ENCODE measurements at regions not wholly inside any gene's neighbourhood (a gene's known extent, or its start where the extent isn't known, plus 50 kb on each side); places are given as distances from the start of the nearest gene placed in this dataset.
"Not testable (repeated sequence)": the region's sequence is repeated elsewhere in the genome, so short reads cannot be mapped to it uniquely, and the experiment has no call there.

DNA sequence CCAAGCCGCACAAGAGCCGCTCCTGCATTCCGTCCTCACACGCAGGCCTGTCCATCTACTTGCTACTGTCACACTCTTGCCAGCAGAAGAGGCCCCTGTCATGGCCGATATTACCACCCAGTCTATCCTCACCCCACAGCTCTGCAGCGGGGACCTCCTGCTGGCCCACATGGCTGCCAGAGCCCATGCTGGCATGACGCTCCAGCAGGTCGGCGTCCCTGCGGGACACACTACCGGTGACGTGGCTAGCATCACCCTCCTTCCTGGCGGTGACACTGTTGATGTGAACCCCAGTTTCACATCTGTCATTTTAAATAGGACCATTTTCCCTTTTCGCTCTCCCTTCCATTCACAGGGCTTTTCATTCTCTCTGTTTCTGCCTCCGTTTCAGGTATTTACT, 530.0 kb downstream of the CWH43 start:
- BruUV-seq (replicated peaks); intact Hi-C loops (cut with micrococcal nuclease); H2AFZ ChIP-seq (ENCODE audit: low read depth, low read length, poor library complexity, severe bottlenecking); H3K4me3 ChIP-seq (replicated peaks in 1 of 2; ENCODE audit: low read depth in 1 of 2, low read length in 2 of 2); H4K20me1 ChIP-seq (ENCODE audit: insufficient read depth); H3K4me2 ChIP-seq (ENCODE audit: low read length); DNase-seq (ENCODE audit: low read depth, low spot score); ATAC-seq; H3K27ac ChIP-seq (ENCODE audit: low read depth, low read length); H3K9ac ChIP-seq (ENCODE audit: low read length); POLR2A ChIA-PET; CTCF ChIA-PET; RAD21 ChIA-PET (ENCODE audit: low non-redundant PET in 1 of 2, low total read pairs in 2 of 2, uncharacterized antibody in 2 of 2, unreplicated experiment in 2 of 2); H3K36me3 ChIP-seq (ENCODE audit: control insufficient read depth in 1 of 2, insufficient read depth in 2 of 2, low read length in 2 of 2); H3K4me1 ChIP-seq (ENCODE audit: control insufficient read depth in 1 of 2, insufficient read depth in 2 of 2, low read length in 2 of 2); H3K79me2 ChIP-seq (ENCODE audit: insufficient read depth, low read length); H3K27me3 ChIP-seq (ENCODE audit: insufficient read depth, low read length); H3K9me2 ChIP-seq (ENCODE audit: insufficient read depth): not testable (repeated sequence)
- H3K9me3 ChIP-seq (ENCODE audit: control insufficient read depth in 1 of 2, insufficient read depth in 1 of 2, low read depth in 1 of 2, low read length in 2 of 2): peaks cover 10 to 17% of the 10 kb centered on the region in 2 experiments; a peak in 2 of 4 replicates

- intact Hi-C loops (cut with micrococcal nuclease): no loop called here
- TF ChIP-seq FOSL1 (IDR thresholded peaks at IDR 0.05; ENCODE audit: low read depth) (no peak), CBX3 (IDR thresholded peaks at IDR 0.05; ENCODE audit: low read depth) (no peak), YY1 (IDR thresholded peaks at IDR 0.05; ENCODE audit: extremely low read depth, insufficient replicate concordance, low read depth, low read length) (no peak), RAD21 (IDR thresholded peaks at IDR 0.05; ENCODE audit: low read depth) (no peak), SRF (IDR thresholded peaks at IDR 0.05; ENCODE audit: low read depth) (no peak), EZH2 (IDR thresholded peaks at IDR 0.05) (no peak), ELF1 (IDR thresholded peaks at IDR 0.05; ENCODE audit: borderline replicate concordance, low read depth) (no peak)
- Histone ChIP-seq H3K4me3 (replicated peaks in 1 of 2; ENCODE audit: low read depth in 1 of 2, low read length in 2 of 2) (no peak overlapping the region), H3K4me1 (ENCODE audit: control insufficient read depth in 1 of 2, insufficient read depth in 2 of 2, low read length in 2 of 2) (no peaks in the 10 kb centered on the region), H3K9me3 (ENCODE audit: control insufficient read depth in 1 of 2, insufficient read depth in 1 of 2, low read depth in 1 of 2, low read length in 2 of 2) (peaks cover 4 to 10% of the 10 kb centered on the region in 2 experiments; a peak in 2 of 4 replicates), H4K20me1 (ENCODE audit: insufficient read depth) (no peaks in the 10 kb centered on the region), H3K9me2 (ENCODE audit: insufficient read depth) (no peaks in the 10 kb centered on the region), H3K79me2 (ENCODE audit: insufficient read depth, low read length) (no peaks in the 10 kb centered on the region), H3K9ac (ENCODE audit: low read length) (no peak overlapping the region), H3K4me2 (ENCODE audit: low read length) (no peak overlapping the region), H3K36me3 (ENCODE audit: control insufficient read depth in 1 of 2, insufficient read depth in 2 of 2, low read length in 2 of 2) (no peaks in the 10 kb centered on the region), H3K27me3 (ENCODE audit: insufficient read depth, low read length) (no peaks in the 10 kb centered on the region), H3K27ac (ENCODE audit: low read depth, low read length) (no peak overlapping the region), H2AFZ (ENCODE audit: low read depth, low read length, poor library complexity, severe bottlenecking) (no peak overlapping the region)
- CTCF ChIA-PET: no interaction called here
- RAD21 ChIA-PET (ENCODE audit: low non-redundant PET in 1 of 2, low total read pairs in 2 of 2, uncharacterized antibody in 2 of 2, unreplicated experiment in 2 of 2): no interaction called here
- POLR2A ChIA-PET: no interaction called here
- DNase-seq (ENCODE audit: low read depth, low spot score): no peak
- no TSS peak for BruUV-seq (replicated peaks)
- ATAC-seq: no peak
Observed at GRCh38 chr4:49516796-49517195, 530.7 kb downstream of the CWH43 start.

DNA sequence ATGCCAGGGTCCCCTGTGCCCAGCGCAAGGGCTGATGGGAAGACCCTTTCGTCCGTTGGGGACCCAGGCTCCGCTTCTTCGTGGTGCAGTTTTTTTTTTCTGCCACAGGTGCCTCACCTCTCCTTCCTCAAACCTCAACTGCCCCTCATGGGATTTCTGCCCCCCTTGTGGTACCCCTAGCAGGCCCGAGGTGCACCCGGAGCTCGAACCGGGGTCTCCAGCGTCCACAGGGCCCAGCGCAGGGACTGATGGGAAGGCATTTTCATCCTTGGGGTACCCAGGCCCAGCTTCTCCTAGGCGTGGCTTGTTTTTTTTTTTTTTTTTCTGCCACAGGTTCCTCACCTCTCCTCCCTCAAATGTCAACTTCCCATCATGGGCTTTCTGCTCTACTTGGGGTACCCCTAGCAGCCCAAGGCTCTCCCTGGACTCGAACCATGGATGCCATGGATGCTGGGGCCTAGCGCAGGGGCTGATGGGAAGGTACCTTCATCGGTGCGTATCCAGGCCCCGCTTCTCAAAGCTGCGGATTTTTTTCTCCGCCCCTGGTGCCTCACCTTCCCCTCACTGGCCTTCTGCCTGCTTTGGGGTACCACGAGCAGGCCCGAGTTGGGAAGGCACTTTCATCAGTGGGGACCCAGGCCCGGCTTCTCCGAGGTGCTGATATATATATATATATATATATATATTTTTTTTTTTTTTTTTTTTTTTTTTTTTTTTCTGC, 531.6 kb downstream of the CWH43 start:
- DNase-seq (ENCODE audit: low read depth, low spot score); H4K20me1 ChIP-seq (ENCODE audit: insufficient read depth); H3K9me3 ChIP-seq (ENCODE audit: control insufficient read depth in 1 of 2, insufficient read depth in 1 of 2, low read depth in 1 of 2, low read length in 2 of 2); CTCF ChIA-PET; H3K79me2 ChIP-seq (ENCODE audit: insufficient read depth, low read length); H2AFZ ChIP-seq (ENCODE audit: low read depth, low read length, poor library complexity, severe bottlenecking); H3K9ac ChIP-seq (ENCODE audit: low read length); BruUV-seq (replicated peaks); H3K9me2 ChIP-seq (ENCODE audit: insufficient read depth); POLR2A ChIA-PET; H3K36me3 ChIP-seq (ENCODE audit: control insufficient read depth in 1 of 2, insufficient read depth in 2 of 2, low read length in 2 of 2); H3K4me2 ChIP-seq (ENCODE audit: low read length); H3K27ac ChIP-seq (ENCODE audit: low read depth, low read length); H3K27me3 ChIP-seq (ENCODE audit: insufficient read depth, low read length); H3K4me1 ChIP-seq (ENCODE audit: control insufficient read depth in 1 of 2, insufficient read depth in 2 of 2, low read length in 2 of 2); H3K4me3 ChIP-seq (replicated peaks in 1 of 2; ENCODE audit: low read depth in 1 of 2, low read length in 2 of 2); ATAC-seq; intact Hi-C loops (cut with micrococcal nuclease); RAD21 ChIA-PET (ENCODE audit: low non-redundant PET in 1 of 2, low total read pairs in 2 of 2, uncharacterized antibody in 2 of 2, unreplicated experiment in 2 of 2): not testable (repeated sequence)

All from HCT116 (cell line).